WI38 (cell line): ENCODE measurements at regions not wholly inside any gene's neighbourhood (a gene's known extent, or its start where the extent isn't known, plus 50 kb on each side); places are given as distances from the start of the nearest gene placed in this dataset.

ENCODE experiments used
- H3K4me3 ChIP-seq: 2 replicates; pipeline ENCODE4 v1.5.1; 2011; ENCODE audit warnings: low read depth, mild to moderate bottlenecking, control low read depth, low read length
- TF ChIP-seq, protein P1 (sequence below): IDR thresholded peaks from 2 replicates; pipeline ENCODE4 v1.5.1; 2012; ENCODE audit warnings: low read depth, mild to moderate bottlenecking, control low read depth, low read length

DNA sequence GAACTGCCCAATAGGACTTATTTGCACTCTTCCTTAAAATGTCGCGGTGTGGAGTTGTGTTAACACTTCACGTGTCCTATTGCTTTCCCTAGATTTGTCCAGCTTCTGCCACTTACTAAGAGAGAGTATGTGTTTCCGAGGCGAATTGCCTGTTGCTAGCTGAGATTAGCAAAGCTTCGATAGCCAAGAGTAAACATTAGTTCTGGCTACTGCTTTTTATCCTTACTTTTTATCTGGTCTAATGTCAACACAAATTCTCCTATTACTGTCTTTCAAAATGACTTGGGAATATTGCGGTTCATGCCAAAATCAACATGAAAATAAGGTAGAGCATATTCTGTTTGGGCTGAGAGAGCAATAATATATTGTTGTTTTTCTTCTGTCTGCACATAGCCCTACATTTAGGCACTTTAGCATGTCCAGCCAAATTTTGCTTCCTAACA is 90.4 kb upstream of the VEGFC start:
- TF ChIP-seq, protein P1, sequence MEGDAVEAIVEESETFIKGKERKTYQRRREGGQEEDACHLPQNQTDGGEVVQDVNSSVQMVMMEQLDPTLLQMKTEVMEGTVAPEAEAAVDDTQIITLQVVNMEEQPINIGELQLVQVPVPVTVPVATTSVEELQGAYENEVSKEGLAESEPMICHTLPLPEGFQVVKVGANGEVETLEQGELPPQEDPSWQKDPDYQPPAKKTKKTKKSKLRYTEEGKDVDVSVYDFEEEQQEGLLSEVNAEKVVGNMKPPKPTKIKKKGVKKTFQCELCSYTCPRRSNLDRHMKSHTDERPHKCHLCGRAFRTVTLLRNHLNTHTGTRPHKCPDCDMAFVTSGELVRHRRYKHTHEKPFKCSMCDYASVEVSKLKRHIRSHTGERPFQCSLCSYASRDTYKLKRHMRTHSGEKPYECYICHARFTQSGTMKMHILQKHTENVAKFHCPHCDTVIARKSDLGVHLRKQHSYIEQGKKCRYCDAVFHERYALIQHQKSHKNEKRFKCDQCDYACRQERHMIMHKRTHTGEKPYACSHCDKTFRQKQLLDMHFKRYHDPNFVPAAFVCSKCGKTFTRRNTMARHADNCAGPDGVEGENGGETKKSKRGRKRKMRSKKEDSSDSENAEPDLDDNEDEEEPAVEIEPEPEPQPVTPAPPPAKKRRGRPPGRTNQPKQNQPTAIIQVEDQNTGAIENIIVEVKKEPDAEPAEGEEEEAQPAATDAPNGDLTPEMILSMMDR, result no peak
- peak overlapping the region; percentile 41 for H3K4me3 ChIP-seq

DNA sequence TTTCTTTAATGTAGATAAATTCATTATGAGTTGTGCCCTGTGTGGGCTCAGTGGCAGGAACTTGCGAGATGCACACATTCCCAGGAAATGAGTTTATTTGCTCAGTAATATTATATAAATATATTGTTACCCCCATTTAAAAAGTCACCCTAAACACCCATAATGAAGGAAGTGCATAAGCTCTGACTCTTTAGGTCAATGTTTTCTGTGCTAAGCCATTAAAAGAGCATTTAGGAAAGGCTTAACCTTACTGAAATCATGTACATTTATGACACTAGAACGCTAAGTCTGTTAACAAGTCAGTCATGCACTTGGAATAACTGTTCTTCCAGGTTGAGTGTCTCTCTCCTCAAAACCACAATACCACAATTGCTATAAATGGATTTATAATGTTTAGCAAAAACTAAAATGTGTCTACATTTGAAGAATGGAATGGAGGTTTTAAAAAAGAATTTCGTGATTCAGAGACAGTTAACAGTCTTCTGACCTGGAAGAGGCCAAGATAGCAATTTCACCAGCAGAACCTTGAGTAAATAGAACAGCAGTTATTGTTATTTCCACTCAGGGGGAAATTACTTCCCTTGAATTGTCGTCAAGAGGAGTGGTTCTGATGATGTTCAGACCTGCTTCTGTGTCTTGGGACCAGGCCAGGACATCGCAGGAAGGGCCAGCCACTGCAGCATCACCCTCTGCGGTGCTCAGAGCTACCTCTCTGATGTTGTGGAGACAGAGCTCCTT is 91.1 kb upstream of the VEGFC start:
- peak overlapping the region; percentile 41 for H3K4me3 ChIP-seq
- TF ChIP-seq, protein P1, result no peak

DNA sequence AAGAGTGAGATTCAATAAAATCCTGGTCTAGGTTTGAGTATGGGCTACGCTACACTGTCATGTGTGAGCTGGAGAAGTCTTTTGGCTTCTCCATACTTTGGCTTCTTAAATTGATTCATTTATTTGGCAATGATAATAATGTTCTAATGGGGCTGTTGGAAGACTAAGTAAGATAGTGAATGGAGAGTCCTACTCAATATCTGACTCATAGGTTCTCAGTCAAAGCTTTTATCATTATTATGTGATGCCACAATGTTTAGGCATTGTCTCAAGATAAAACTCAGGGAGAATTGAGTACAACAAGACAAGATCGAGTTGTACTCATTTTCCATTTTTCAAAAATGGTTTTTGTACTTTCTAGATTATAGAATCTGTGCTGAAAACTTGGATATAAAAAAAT is 92.5 kb upstream of the VEGFC start:
- TF ChIP-seq, protein P1, result no peak

DNA sequence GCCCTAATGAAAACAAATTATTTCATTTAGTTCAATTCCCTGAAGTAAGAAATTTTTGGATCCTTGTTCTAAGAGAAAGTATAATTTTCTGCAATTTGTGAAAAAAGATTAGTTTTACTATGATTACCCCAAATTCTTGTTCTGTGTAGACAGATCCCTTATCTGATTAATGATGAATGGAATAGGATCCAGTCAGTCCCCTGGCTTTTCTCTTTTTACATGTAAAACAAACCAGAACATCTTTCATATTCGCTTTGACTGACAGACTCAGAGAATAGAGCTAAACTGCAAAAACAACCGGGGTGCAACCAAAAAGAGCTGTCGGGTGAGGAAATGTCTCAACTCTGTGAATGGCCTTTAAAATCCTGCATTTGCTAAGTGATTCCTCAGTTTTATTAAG is 93.4 kb upstream of the VEGFC start:
- no peak overlapping the region for H3K4me3 ChIP-seq
- TF ChIP-seq, protein P1, result no peak

More for the DNA sequence above, 92.5 kb upstream of the VEGFC start:
- no peak overlapping the region for H3K4me3 ChIP-seq

DNA sequence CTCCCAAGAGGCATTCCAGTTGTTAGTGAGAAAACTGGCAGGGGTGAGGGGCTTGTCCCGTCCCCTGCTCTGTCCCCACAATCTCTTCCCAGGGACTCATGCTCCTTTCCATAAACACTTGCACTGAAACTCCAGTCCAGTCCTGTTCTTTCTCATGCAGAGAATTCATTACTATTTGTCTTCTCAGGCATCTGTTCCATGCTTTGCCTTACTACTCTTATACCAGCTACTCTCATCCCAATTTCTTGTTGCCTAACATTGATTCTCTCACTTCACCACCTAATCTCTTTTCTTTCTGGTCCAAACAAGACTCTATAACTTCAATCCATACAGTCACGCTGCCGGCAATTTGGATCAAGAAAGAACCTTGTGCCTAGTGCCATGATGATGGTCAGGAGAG is 97.1 kb upstream of the VEGFC start:
- TF ChIP-seq, protein P1, result no peak

DNA sequence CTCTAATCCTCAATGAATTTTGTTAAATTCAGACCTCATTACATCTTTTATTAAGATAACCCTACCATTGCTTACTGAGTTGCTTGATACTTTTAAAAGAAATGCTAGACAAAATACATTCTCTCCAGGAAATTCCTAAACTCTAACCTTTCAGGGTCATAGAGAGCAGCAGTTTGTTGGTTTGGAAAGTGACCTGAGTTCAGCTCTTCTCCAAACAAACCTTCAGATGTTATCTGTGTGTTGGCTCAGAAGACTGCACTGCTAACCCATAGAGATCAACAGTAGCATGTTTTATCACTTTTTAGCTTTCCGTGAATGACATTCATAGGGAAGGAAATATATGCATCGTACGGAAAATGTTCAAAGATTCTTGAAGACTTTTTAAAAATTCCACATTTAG is 101.8 kb upstream of the VEGFC start:
- H3K4me3 ChIP-seq, result no peak overlapping the region
- TF ChIP-seq, protein P1, result no peak

More for the DNA sequence above, 97.1 kb upstream of the VEGFC start:
- no peak overlapping the region for H3K4me3 ChIP-seq

DNA sequence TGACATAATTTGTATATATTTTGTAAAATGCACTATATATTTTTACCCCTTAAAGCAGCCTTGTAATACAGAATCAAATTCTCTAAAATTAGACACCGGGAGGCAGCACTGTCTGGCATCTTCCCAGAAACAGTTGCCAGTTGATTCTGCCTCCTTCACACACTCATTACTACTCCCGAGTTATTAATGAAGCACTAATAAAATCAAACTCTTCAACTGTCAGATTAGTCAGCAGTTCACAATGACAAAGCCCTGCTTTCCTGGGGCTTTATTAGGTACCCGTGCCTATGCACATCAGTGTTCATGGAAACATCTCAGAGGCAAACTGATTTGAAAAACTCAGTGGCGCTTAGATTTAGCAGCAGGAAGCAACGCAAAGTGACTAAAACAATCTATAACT is 103.5 kb upstream of the VEGFC start:
- no peak overlapping the region for H3K4me3 ChIP-seq
- TF ChIP-seq, protein P1, result no peak
